Mucosa of gallbladder (tissue), 1 donor: ENCODE measurements at regions not wholly inside any gene's neighbourhood (a gene's known extent, or its start where the extent isn't known, plus 50 kb on each side); places are given as distances from the start of the nearest gene placed in this dataset.
A peak's percentile ranks its signal among the peaks of the same experiment; 100 is the strongest.
"Not testable (repeated sequence)": the region's sequence is repeated elsewhere in the genome, so short reads cannot be mapped to it uniquely, and the experiment has no call there.

ENCODE experiments used
- DNase-seq: peaks from one replicate; pipeline ENCODE4 v3.0.0-alpha.2; 2020; ENCODE audit warnings: low spot score
- donor health status: DM: no; HTN: no; CAD: no.

GRCh38 chr5:177941386-177941785 is 54.7 kb downstream of the PROP1 start:
- DNase-seq = not testable (repeated sequence)

GRCh38 chr5:177939246-177940171 is 56.5 kb downstream of the PROP1 start:
- DNase-seq = not testable (repeated sequence)

GRCh38 chr5:177938767-177939166 is 57.3 kb downstream of the PROP1 start:
- not testable (repeated sequence) for DNase-seq

GRCh38 chr5:177934233-177934632 is 61.8 kb downstream of the PROP1 start:
- not testable (repeated sequence) for DNase-seq

GRCh38 chr5:177930269-177931022 is 65.6 kb downstream of the PROP1 start:
- not testable (repeated sequence) for DNase-seq

- not testable (repeated sequence) for DNase-seq
Measured at GRCh38 chr5:177929618-177930017, 66.4 kb downstream of the PROP1 start.

- DNase-seq = not testable (repeated sequence)
Measured at GRCh38 chr5:177927500-177927899, 68.5 kb downstream of the PROP1 start.

- DNase-seq = not testable (repeated sequence)
Measured at GRCh38 chr5:177924577-177924976, 71.5 kb downstream of the PROP1 start.

GRCh38 chr5:177923837-177924236 is 72.2 kb downstream of the PROP1 start:
- not testable (repeated sequence) for DNase-seq

- not testable (repeated sequence) for DNase-seq
Measured at GRCh38 chr5:177923189-177923588, 72.9 kb downstream of the PROP1 start.

- not testable (repeated sequence) for DNase-seq
Measured at GRCh38 chr5:177909261-177909660, 86.8 kb downstream of the PROP1 start.

GRCh38 chr5:177902806-177903205 is 93.2 kb downstream of the PROP1 start:
- not testable (repeated sequence) for DNase-seq

GRCh38 chr5:177900066-177900465 is 96.0 kb downstream of the PROP1 start:
- DNase-seq = not testable (repeated sequence)

- DNase-seq = not testable (repeated sequence)
Measured at GRCh38 chr5:177894681-177895453, 101.2 kb downstream of the PROP1 start.

GRCh38 chr5:177892357-177892665 is 103.7 kb downstream of the PROP1 start:
- not testable (repeated sequence) for DNase-seq

- DNase-seq = peak; percentile 22
Measured at GRCh38 chr5:177891547-177892356, 104.3 kb downstream of the PROP1 start.

GRCh38 chr5:177883295-177883694 is 100.6 kb upstream of the FAM153A start:
- not testable (repeated sequence) for DNase-seq

GRCh38 chr5:177875900-177876238 is 93.2 kb upstream of the FAM153A start:
- not testable (repeated sequence) for DNase-seq

- DNase-seq = not testable (repeated sequence)
Measured at GRCh38 chr5:177875013-177875899, 92.6 kb upstream of the FAM153A start.

- not testable (repeated sequence) for DNase-seq
Measured at GRCh38 chr5:177863822-177864446, 81.2 kb upstream of the FAM153A start.
